DOHH2 (cell line): ENCODE measurements at regions not wholly inside any gene's neighbourhood (a gene's known extent, or its start where the extent isn't known, plus 50 kb on each side); places are given as distances from the start of the nearest gene placed in this dataset.
"Not testable (repeated sequence)": the region's sequence is repeated elsewhere in the genome, so short reads cannot be mapped to it uniquely, and the experiment has no call there.

Source experiments
- H3F3A ChIP-seq: fragments of 200-600 bp; sonication (generic), shearing (Covaris generic); 2 replicates; pipeline ENCODE4 v1.6.0; 2016; ENCODE audit warnings: antibody characterized with exemption, mild to moderate bottlenecking; ENCODE audit not compliant: control insufficient read depth, insufficient read depth
- H3K27ac ChIP-seq: fragments of 200-600 bp; sonication (generic); 2 replicates; pipeline ENCODE4 v1.5.1; 2014; ENCODE audit warnings: low read depth, mild to moderate bottlenecking, low read length, moderate library complexity
- H3K27me3 ChIP-seq: fragments of 200-600 bp; sonication (generic); 2 replicates; pipeline ENCODE4 v1.6.1; 2014; ENCODE audit warnings: mild to moderate bottlenecking, low read length, mixed read lengths; ENCODE audit not compliant: control insufficient read depth
- H3K36me3 ChIP-seq: fragments of 200-600 bp; sonication (generic); 2 replicates; pipeline ENCODE4 v1.6.1; 2014; ENCODE audit warnings: mild to moderate bottlenecking, low read length, moderate library complexity, mixed read lengths; ENCODE audit not compliant: control insufficient read depth
- H3K4me1 ChIP-seq: fragments of 200-600 bp; sonication (generic); 2 replicates; pipeline ENCODE4 v1.6.1; 2014; ENCODE audit warnings: mild to moderate bottlenecking, low read length, mixed read lengths; ENCODE audit not compliant: control insufficient read depth
- H3K4me2 ChIP-seq: fragments of 200-600 bp; sonication (generic); 2 replicates; pipeline ENCODE4 v1.6.0; 2014; ENCODE audit warnings: mild to moderate bottlenecking, low read length, moderate library complexity
- H3K4me3 ChIP-seq: fragments of 200-600 bp; sonication (generic); 2 replicates; pipeline ENCODE4 v1.5.1; 2014; ENCODE audit warnings: mild to moderate bottlenecking, low read length, mixed read lengths
- H3K79me2 ChIP-seq: fragments of 200-600 bp; sonication (generic); 2 replicates; pipeline ENCODE4 v1.6.1; 2014; ENCODE audit warnings: mild to moderate bottlenecking, low read length, mixed read lengths; ENCODE audit not compliant: control insufficient read depth
- H3K9me2 ChIP-seq: fragments of 200-600 bp; sonication (generic); replicated peaks from 2 replicates; pipeline ENCODE4 v1.6.1; 2014; ENCODE audit warnings: mild to moderate bottlenecking, low read length, mixed read lengths; ENCODE audit not compliant: control insufficient read depth
- H3K9me3 ChIP-seq: fragments of 200-600 bp; sonication (generic); 2 replicates; pipeline ENCODE4 v1.6.1; 2014; ENCODE audit warnings: antibody characterized with exemption, low read length, mixed read lengths; ENCODE audit not compliant: control insufficient read depth, insufficient read depth
- H4K20me1 ChIP-seq: fragments of 200-600 bp; sonication (generic); 2 replicates; pipeline ENCODE4 v1.6.0; 2014; ENCODE audit warnings: low read depth, mild to moderate bottlenecking, antibody characterized with exemption, low read length, moderate library complexity; ENCODE audit not compliant: control insufficient read depth, insufficient read depth
- CTCF ChIP-seq: fragments of 200-600 bp; sonication (generic); IDR thresholded peaks from one replicate; pipeline ENCODE4 v1.5.1; 2014; ENCODE audit warnings: antibody characterized with exemption, mild to moderate bottlenecking, low read depth, low read length; ENCODE audit not compliant: poor library complexity, severe bottlenecking
- EZH2phosphoT487 ChIP-seq: fragments of 200-600 bp; sonication (generic); IDR thresholded peaks from 2 replicates; pipeline ENCODE4 v1.6.1; 2017; ENCODE audit warnings: borderline replicate concordance, mild to moderate bottlenecking, antibody characterized with exemption, low read length, moderate library complexity, mixed read lengths

- Histone ChIP-seq H3K4me2 (no peak overlapping the region), H3K27me3 (0 out of 2 replicates have a peak, but pooled peaks cover 2% of the 10 kb centered on the region), H3K4me3 (no peak overlapping the region), H3F3A (no peaks in the 10 kb centered on the region), H3K36me3 (no peaks in the 10 kb centered on the region), H3K9me2 (no peaks in the 10 kb centered on the region), H3K4me1 (no peaks in the 10 kb centered on the region), H4K20me1 (no peaks in the 10 kb centered on the region), H3K9me3 (no peaks in the 10 kb centered on the region), H3K79me2 (no peaks in the 10 kb centered on the region), H3K27ac (no peak overlapping the region)
- TF ChIP-seq CTCF (no peak), EZH2phosphoT487 (no peak)
Observed at GRCh38 chr12:24630446-24630845, 318.5 kb downstream of the BCAT1 start.

- no peak for TF ChIP-seq EZH2phosphoT487
- no peak for TF ChIP-seq CTCF
- Histone ChIP-seq H3K79me2 (no peaks in the 10 kb centered on the region), H3K9me2 (no peaks in the 10 kb centered on the region), H3F3A (no peaks in the 10 kb centered on the region), H3K27me3 (no peaks in the 10 kb centered on the region), H4K20me1 (no peaks in the 10 kb centered on the region), H3K4me3 (no peak overlapping the region), H3K4me2 (no peak overlapping the region), H3K36me3 (no peaks in the 10 kb centered on the region), H3K4me1 (no peaks in the 10 kb centered on the region), H3K27ac (no peak overlapping the region), H3K9me3 (no peaks in the 10 kb centered on the region)
Observed at GRCh38 chr12:24625103-24625502, 323.8 kb downstream of the BCAT1 start.

GRCh38 chr12:24619954-24620353, 328.9 kb downstream of the BCAT1 start:
- not testable (repeated sequence) for H3K79me2 ChIP-seq, H3K9me3 ChIP-seq, H4K20me1 ChIP-seq, H3K4me1 ChIP-seq, H3F3A ChIP-seq, H3K4me3 ChIP-seq, H3K9me2 ChIP-seq, H3K4me2 ChIP-seq, H3K36me3 ChIP-seq, H3K27ac ChIP-seq
- peaks cover 17% of the 10 kb centered on the region for H3K27me3 ChIP-seq

- Histone ChIP-seq H3K4me3 (no peak overlapping the region), H3K4me2 (no peak overlapping the region), H4K20me1 (no peaks in the 10 kb centered on the region), H3F3A (no peaks in the 10 kb centered on the region), H3K79me2 (no peaks in the 10 kb centered on the region), H3K4me1 (no peaks in the 10 kb centered on the region), H3K27me3 (peaks cover 20% of the 10 kb centered on the region), H3K36me3 (no peaks in the 10 kb centered on the region), H3K9me3 (no peaks in the 10 kb centered on the region), H3K27ac (no peak overlapping the region), H3K9me2 (no peaks in the 10 kb centered on the region)
- no peak for TF ChIP-seq CTCF
- TF ChIP-seq EZH2phosphoT487 = no peak
Observed at GRCh38 chr12:24617471-24617870, 331.4 kb downstream of the BCAT1 start.
